Right lobe of liver (tissue), 4 donors: ENCODE measurements at regions not wholly inside any gene's neighbourhood (a gene's known extent, or its start where the extent isn't known, plus 50 kb on each side); places are given as distances from the start of the nearest gene placed in this dataset.

Experiments
- POLR2A ChIP-seq: fragments of 450-650 bp; IDR thresholded peaks from one replicate; pipeline ENCODE4 v1.6.1; 2017; ENCODE audit warnings: antibody characterized with exemption, mild to moderate bottlenecking
- TF ChIP-seq, protein P1 (sequence below), 4 donors: fragments of 200-600 bp in 3 of 4; fragments of 450-650 bp in 1 of 4; IDR thresholded peaks; one replicate each; pipeline versions ENCODE4 v1.5.1 to v1.8.0; 2016 to 2022; ENCODE audit warnings: antibody characterized with exemption in 4 of 4, mild to moderate bottlenecking in 2 of 4
- donor health status: DM: no; HTN: no; CAD: no.
- donor health status: DM: no; HTN: no; CAD: no.
- donor health status: DM: no; HTN: yes; CAD: no.

- TF ChIP-seq, protein P1, sequence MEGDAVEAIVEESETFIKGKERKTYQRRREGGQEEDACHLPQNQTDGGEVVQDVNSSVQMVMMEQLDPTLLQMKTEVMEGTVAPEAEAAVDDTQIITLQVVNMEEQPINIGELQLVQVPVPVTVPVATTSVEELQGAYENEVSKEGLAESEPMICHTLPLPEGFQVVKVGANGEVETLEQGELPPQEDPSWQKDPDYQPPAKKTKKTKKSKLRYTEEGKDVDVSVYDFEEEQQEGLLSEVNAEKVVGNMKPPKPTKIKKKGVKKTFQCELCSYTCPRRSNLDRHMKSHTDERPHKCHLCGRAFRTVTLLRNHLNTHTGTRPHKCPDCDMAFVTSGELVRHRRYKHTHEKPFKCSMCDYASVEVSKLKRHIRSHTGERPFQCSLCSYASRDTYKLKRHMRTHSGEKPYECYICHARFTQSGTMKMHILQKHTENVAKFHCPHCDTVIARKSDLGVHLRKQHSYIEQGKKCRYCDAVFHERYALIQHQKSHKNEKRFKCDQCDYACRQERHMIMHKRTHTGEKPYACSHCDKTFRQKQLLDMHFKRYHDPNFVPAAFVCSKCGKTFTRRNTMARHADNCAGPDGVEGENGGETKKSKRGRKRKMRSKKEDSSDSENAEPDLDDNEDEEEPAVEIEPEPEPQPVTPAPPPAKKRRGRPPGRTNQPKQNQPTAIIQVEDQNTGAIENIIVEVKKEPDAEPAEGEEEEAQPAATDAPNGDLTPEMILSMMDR (IDR thresholded peaks at IDR 0.05): no peak
- no peak for TF ChIP-seq POLR2A
Measured at GRCh38 chr14:38367922-38368321, 112.0 kb upstream of the CLEC14A start.
